ENCODE measurements at regions not wholly inside any gene's neighbourhood (a gene's known extent, or its start where the extent isn't known, plus 50 kb on each side); places are given as distances from the start of the nearest gene placed in this dataset.

DNA sequence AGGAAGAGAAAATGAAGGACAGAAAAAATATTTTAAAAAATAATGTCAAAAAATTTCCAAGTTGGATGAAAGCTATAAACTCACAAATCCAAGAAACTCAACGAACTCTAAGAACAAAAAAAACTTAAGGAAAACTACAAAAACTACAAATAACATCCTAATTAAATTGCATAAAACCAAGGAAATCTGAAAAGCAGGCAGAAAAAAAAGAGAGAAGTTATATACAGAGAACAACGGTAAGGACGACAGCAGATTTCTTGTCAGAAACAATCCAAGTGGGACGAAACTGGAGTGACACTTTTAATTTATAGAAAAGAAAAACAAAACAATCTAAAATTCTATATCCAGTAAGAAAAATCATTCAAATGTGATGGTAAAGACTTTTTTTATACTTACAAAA is 122.2 kb upstream of the LYZL1 start:
- no peak for DNase-seq (ENCODE audit: low spot score)

DNA sequence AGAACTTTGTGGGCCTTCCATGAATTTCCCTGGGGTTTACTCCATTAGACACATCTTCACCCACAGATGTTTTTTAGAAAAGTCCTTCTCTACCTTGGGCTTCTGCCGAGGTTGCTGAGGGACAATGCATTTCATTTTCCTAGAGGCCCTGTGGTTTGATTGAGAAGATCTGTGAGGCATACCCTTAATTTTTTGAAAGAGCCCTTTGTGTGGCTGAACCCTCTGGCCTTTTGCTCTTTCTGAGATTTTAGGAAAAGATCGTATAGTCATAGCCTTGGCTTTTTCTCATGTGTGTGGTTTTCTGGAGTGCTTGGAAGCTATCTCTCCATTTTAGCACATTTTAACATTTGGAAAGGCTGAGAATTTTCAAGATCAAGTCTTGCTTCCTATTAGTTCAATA is 119.8 kb upstream of the LYZL1 start:
- DNase-seq (ENCODE audit: low spot score): no peak

DNA sequence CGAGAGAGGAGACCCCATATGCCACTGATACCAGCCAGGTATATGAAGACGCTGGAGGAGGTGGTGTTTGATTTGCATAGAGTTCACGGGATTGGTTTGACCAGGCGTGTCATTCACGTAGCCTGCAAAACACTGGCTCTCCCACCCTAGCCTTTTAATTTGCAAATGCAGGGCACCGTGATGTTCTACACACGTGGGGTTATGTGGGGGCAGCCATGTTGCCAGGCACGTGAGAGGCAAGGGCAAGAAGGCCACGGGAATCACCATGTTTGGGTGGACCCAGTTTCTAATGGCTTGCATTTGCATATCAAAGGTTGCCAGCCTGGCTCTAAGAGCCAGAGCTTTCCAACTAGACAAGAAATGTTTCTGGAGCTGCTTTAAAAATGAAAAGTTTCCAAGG is 117.2 kb upstream of the LYZL1 start:
- DNase-seq (ENCODE audit: low spot score): no peak

DNA sequence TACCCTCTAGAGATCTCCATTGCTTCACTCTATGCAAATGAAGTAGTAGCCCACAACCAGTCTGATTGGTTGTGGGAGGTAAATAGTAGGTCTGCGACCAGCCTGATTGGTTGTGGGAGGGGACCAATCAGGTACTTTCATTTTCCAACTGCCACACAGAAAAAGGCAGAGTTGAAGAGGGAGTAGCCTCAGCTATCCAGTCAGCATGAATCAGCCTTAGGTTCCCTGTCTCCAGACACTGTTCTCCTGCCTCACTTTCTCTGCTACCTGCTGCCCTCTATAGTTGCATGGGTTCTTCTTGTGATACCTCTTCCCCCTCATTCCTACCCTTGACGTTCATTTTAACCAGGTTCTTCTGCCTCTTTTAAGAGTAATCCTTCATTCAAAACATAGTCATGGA is 114.5 kb upstream of the LYZL1 start:
- DNase-seq (ENCODE audit: low spot score): no peak

DNA sequence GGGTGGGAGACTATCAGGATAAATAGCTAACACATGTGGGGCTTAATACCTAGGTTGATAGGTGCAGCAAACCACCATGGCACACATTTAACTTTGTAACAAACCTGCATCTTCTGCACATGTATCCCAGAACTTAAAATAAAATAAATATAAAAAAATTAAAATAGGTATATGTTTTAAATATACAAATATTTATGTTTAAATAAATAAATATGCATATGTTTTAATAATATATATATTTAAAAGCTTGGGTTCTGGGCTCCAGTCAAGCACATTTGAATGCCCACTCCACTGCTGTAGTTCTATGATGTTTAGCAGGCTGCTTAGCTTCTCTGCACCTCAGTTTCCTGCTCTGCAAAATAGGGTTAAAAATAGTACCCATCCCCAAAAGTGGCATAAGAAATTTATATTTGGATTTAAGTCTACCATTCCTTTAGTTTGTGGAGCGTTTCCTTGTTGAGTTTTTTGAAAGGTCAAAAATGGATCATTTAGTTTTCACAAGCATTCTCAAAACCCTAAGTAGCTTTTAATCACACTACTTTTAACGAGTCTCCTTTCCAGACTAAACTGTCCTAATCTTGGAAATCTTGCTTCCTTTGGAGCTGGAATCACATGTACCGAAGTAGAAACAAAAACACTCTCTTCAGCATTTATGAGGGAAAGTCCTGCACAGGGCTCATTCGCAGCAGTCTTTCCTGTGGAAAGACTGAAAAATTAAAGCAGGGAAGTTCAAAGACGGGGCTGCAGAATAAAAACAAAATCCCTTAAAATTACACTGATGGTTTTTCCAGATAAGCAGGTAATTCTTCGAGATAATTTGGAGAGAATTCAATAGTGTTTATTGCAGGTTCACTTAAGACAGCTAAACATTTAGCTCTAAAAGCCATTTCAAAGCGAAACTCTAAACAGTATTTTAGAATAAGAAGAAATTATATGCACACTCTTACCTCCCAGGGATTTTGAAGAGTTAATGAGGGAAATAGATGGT is 111.7 kb upstream of the LYZL1 start:
- no peak for DNase-seq (ENCODE audit: low spot score)

DNA sequence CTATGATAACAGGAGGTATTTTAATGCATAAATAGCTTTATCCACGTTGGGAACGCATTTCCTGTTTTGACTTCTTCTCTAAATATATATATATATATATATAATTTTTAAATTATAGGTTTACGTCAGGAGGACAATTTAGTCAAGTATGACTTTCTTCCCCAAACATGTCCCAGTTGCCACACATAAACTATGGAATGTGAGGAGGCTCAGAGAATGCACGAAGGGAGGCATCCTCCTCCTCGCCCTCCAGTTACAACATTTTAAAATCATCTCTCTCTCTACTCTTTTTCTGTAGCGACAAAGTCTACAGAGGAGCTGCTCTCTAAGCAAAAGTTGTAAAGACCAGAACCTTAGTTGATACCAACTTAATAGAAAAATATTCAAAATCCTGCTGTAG is 106.9 kb upstream of the LYZL1 start:
- DNase-seq (ENCODE audit: low spot score): no peak

DNA sequence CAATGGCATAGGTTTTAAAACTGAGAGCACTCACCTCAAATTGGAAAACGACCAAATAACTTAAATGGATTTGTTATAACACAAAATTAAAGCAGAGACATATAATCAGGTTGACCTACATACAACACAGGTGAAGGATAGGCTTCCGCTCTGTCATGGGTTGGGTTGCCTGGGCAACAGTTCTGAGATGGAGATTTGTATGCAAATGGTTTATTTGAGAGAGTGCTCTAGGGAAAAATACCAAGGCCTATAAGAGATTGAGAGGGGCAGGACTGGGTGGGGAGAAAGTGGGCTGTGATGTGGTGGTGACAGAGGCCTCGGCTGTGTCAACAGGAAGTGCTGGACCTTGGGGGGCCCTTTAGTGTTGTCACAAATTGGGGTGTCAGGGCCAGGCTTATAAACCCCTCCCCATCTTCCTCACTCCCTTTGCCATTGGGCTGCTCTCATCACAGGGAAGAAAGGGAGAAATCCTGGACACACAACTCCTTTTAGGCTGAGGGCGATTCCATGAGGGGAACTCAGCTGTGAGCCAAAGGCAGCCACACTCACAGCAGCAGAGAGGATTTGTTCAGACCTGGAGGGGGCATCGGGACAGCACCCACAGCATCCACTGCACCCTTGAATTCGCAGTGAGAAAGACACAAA is 105.4 kb upstream of the LYZL1 start:
- DNase-seq (ENCODE audit: low spot score): no peak

- no peak for DNase-seq (ENCODE audit: low spot score)
Measured at GRCh38 chr10:29184205-29185000, 104.5 kb upstream of the LYZL1 start.

GRCh38 chr10:29185050-29185449 is 103.8 kb upstream of the LYZL1 start:
- DNase-seq (ENCODE audit: low spot score): no peak

DNA sequence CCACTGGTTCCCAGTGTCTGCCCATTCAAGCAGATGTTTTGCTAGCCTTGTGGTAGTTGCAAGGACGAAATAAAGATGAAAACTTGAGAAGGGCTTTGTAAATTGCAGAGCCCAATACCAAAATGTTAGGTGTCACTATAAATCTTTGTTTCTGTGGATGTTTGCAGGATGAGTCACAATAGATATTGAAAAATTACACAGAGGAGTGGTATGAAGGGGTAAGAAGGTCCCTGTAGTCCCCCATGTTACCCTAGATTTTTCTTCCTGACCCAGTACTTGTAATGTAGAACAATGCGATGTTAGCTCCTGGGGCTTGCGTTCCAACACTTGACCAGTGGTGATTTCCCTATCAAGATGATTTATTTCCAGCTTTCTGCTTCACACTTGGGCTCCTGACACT is 102.6 kb upstream of the LYZL1 start:
- no peak for DNase-seq (ENCODE audit: low spot score)

DNA sequence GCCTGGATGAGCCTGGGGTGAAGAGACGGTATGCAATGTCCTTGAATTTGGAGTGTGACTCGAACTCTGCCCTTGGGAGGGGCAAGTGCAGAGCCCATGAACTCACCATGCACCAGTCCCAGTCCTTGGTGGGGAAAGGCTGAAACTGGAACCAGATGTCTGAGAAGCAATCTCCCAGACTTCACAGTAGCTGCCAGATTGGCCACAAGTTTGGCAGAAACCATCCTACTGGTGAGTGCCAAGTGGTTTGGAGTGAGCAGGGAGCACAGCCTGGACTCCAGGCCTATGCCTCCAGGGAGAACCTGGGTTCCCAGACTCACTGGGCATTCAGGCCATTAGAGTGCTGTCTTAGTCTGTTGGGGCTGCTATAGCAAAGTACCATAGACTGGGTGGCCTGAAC is 99.6 kb upstream of the LYZL1 start:
- no peak for DNase-seq (ENCODE audit: low spot score)

DNA sequence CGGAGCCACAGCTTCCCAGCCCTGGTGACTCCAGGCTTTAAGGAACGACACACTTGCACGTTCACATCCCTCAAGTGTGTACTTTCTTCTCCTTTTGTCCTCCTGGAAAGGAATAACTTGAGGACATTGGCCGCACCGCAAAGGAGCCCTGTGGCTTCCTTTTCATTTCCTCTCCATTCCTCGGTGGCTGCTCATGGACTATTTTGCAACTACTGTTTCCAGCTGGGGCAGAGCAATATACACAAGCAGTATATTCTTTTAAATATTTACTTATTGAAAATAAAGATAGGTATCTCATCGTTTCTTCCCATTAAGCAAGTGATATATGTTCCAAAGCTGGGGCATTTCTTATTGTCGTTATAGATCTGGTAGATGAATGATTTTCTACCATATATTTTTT is 97.2 kb upstream of the LYZL1 start:
- DNase-seq (ENCODE audit: low spot score): no peak

DNA sequence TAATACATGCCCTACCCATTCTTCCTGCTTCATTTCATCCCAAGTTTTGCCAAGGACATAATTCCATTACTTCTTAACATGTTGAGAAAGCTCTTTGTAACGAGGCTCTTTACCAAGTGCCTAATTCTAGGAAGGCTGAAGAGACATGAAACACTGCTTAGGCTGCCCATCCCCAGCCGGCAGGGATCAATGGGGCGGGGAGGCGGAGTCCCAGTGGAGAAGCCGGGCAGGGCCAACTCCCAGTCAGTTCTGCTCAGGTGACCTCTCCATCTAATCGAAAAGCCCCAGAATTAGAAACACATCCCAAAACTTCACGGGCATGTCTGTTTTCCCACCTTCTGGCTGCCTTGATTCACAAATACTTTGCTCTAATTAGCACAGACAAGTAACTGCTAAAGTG is 89.5 kb upstream of the LYZL1 start:
- no peak for DNase-seq (ENCODE audit: low spot score)

GRCh38 chr10:29199941-29200679 is 88.8 kb upstream of the LYZL1 start:
- DNase-seq (ENCODE audit: low spot score): no peak

GRCh38 chr10:29202386-29202940 is 86.4 kb upstream of the LYZL1 start:
- no peak for DNase-seq (ENCODE audit: low spot score)

DNA sequence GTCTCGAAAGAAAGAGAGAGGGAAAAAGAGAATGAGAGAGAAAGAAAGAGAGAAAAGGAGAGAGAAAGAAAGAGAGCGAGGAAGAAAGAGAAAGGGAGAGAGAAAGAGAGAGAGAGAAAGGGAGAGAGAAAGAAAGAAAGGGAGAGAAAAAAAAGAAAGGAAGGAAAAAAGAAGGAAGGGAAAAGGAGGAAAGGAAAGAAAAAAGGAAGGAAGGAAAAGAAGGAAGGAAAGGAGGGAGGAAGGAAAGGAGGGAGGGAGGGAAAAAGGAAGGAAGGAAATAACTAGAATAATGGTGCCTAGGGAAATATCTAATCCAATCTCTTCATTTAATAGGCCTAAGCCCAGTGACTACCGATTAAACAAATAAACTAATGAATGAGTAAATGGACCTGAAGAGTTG is 85.4 kb upstream of the LYZL1 start:
- no peak for DNase-seq (ENCODE audit: low spot score)

- DNase-seq (ENCODE audit: low spot score): no peak
Measured at GRCh38 chr10:29204070-29204800, 84.6 kb upstream of the LYZL1 start.

DNA sequence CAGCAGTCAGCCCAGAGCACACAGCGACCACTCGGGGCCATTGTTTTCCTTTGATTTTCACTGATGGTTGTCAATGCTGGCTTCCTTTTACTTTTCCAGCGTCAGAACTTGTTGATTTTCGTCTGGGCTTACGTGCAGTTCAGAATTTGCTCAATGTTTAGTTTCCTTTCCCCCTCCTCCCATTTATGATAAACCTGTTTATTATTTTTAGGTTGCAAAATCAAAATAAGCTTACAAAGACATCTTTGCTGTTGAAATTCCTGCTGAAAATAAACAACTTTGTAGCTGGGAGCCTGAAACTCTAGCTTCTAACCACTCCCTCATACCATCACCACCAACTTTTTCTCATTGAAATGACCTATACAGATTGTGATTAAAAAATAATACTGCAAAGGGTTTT is 83.1 kb upstream of the LYZL1 start:
- DNase-seq (ENCODE audit: low spot score): no peak

DNA sequence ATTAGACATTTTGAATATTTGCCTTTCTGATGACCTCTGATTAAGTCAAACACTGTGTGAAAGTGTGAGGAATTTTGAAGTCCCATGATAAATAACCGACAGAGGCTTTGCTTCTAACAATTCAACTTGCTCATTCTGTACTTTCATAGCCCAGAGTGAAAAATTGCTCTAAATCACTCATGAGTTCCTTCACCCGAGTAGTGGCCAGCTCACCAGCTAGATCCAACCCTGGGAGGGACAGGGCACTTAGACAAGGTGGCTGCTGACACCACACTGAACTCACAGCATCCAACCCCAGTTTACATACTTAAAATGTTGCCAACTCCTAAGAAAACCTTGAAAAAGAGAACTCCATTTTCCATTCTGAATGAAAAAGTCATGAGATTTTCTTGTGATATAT is 80.0 kb upstream of the LYZL1 start:
- no peak for DNase-seq (ENCODE audit: low spot score)

DNA sequence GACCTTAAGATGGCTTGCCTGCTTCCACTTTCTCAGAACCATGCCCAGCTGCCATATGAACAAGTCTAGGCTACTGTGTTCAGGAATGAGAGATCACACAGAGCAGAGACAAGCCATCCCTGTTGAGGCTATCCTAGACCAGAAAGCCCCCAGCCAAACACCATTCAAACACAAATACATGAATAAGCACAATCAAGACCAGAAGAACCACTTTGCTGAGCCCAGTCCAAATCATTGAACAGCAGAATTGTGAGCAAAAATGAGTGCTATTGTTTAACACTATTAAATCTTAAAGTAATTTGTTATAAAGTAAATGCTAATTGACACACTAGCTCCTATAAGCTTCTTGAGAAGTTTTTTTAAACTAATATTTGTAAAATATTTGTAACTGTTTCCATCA is 79.0 kb upstream of the LYZL1 start:
- DNase-seq (ENCODE audit: low spot score): no peak

DNA sequence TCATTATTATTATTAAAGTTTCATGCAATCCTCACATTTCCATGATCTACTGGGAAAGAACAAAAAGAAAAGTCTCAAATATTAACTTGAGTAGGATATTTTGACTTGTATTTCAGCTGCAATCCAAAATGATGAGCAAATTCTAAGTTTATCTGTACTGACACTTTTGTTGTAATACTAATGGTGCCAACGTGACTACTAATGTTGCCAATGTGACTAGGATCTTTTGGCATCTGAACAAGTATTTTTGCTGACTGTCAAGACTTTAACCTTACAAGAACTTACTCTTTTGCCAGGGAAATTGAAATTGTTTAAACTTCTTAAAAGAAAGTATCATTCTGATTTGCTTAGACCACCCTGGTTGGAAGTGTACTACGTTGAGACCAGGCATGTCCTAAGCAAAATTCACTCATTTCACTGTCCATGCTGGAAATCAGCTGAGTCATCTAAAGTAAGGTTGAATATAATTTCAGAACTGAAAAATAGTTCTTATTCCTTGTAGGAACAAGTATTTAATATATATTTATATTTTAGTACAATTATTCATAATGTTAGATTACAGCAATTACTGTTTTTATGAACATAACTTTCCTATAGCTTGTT is 78.5 kb upstream of the LYZL1 start:
- no peak for DNase-seq (ENCODE audit: low spot score)

All from germinal center (tissue), 1 donor.